ENCODE measurements at regions not wholly inside any gene's neighbourhood (a gene's known extent, or its start where the extent isn't known, plus 50 kb on each side); places are given as distances from the start of the nearest gene placed in this dataset.

- Histone ChIP-seq H3K4me3 (ENCODE audit: low read length) (no peak overlapping the region), H3K27me3 (ENCODE audit: control insufficient read depth, insufficient read depth, low read length) (no peaks in the 10 kb centered on the region), H3K36me3 (ENCODE audit: control insufficient read depth, insufficient read depth, low read length) (no peaks in the 10 kb centered on the region), H3K27ac (ENCODE audit: low read length) (no peak overlapping the region), H3K9me3 (replicated peaks; ENCODE audit: control insufficient read depth, low read depth, low read length) (peaks cover 2% of the 10 kb centered on the region), H3K4me1 (ENCODE audit: control insufficient read depth, insufficient read depth, low read length) (no peaks in the 10 kb centered on the region)
- no peak for DNase-seq
- WGBS (ENCODE audit: insufficient coverage): no CpG with 5 or more reads among the region's 2 CpGs
Measured at GRCh38 chr14:65260786-65261185, 151.7 kb upstream of the FUT8 start.

GRCh38 chr14:65261425-65261920 is 151.1 kb upstream of the FUT8 start:
- Histone ChIP-seq H3K27me3 (ENCODE audit: control insufficient read depth, insufficient read depth, low read length) (no peaks in the 10 kb centered on the region), H3K4me3 (ENCODE audit: low read length) (no peak overlapping the region), H3K4me1 (ENCODE audit: control insufficient read depth, insufficient read depth, low read length) (no peaks in the 10 kb centered on the region), H3K27ac (ENCODE audit: low read length) (no peak overlapping the region), H3K36me3 (ENCODE audit: control insufficient read depth, insufficient read depth, low read length) (no peaks in the 10 kb centered on the region), H3K9me3 (replicated peaks; ENCODE audit: control insufficient read depth, low read depth, low read length) (peaks cover 2% of the 10 kb centered on the region)
- 68% methylated on average over 1 of the region's 1 CpG for WGBS (ENCODE audit: insufficient coverage)
- no peak for DNase-seq

GRCh38 chr14:65261946-65262345 is 150.6 kb upstream of the FUT8 start:
- Histone ChIP-seq H3K27ac (ENCODE audit: low read length) (no peak overlapping the region), H3K36me3 (ENCODE audit: control insufficient read depth, insufficient read depth, low read length) (no peaks in the 10 kb centered on the region), H3K4me1 (ENCODE audit: control insufficient read depth, insufficient read depth, low read length) (no peaks in the 10 kb centered on the region), H3K9me3 (replicated peaks; ENCODE audit: control insufficient read depth, low read depth, low read length) (peaks cover 2% of the 10 kb centered on the region), H3K4me3 (ENCODE audit: low read length) (no peak overlapping the region), H3K27me3 (ENCODE audit: control insufficient read depth, insufficient read depth, low read length) (no peaks in the 10 kb centered on the region)
- no CpG with 5 or more reads among the region's 3 CpGs for WGBS (ENCODE audit: insufficient coverage)
- no peak for DNase-seq

GRCh38 chr14:65263177-65263788 is 149.2 kb upstream of the FUT8 start:
- H3K27me3 ChIP-seq (ENCODE audit: control insufficient read depth, insufficient read depth, low read length): no peaks in the 10 kb centered on the region
- no peaks in the 10 kb centered on the region for H3K36me3 ChIP-seq (ENCODE audit: control insufficient read depth, insufficient read depth, low read length)
- H3K4me3 ChIP-seq (ENCODE audit: low read length): no peak overlapping the region
- H3K9me3 ChIP-seq (replicated peaks; ENCODE audit: control insufficient read depth, low read depth, low read length): peaks cover 2% of the 10 kb centered on the region
- no peak overlapping the region for H3K27ac ChIP-seq (ENCODE audit: low read length)
- WGBS (ENCODE audit: insufficient coverage): 75% methylated on average over 1 of the region's 6 CpGs
- no peaks in the 10 kb centered on the region for H3K4me1 ChIP-seq (ENCODE audit: control insufficient read depth, insufficient read depth, low read length)
- DNase-seq: no peak

- Histone ChIP-seq H3K4me3 (ENCODE audit: low read length) (no peak overlapping the region), H3K9me3 (replicated peaks; ENCODE audit: control insufficient read depth, low read depth, low read length) (no peaks in the 10 kb centered on the region)
- 84% methylated on average over 2 of the region's 5 CpGs for WGBS (ENCODE audit: insufficient coverage)
Measured at GRCh38 chr14:65267856-65268255, 144.7 kb upstream of the FUT8 start.

GRCh38 chr14:65268594-65268993 is 143.9 kb upstream of the FUT8 start:
- no peaks in the 10 kb centered on the region for H3K4me1 ChIP-seq (ENCODE audit: control insufficient read depth, insufficient read depth, low read length)
- H3K4me3 ChIP-seq (ENCODE audit: low read length): no peak overlapping the region
- no peaks in the 10 kb centered on the region for H3K36me3 ChIP-seq (ENCODE audit: control insufficient read depth, insufficient read depth, low read length)
- H3K27me3 ChIP-seq (ENCODE audit: control insufficient read depth, insufficient read depth, low read length): no peaks in the 10 kb centered on the region
- no peak for DNase-seq
- H3K9me3 ChIP-seq (replicated peaks; ENCODE audit: control insufficient read depth, low read depth, low read length): no peaks in the 10 kb centered on the region
- no peak overlapping the region for H3K27ac ChIP-seq (ENCODE audit: low read length)
- WGBS (ENCODE audit: insufficient coverage): 94% methylated on average over 2 of the region's 5 CpGs

More at GRCh38 chr14:65267856-65268255, 144.7 kb upstream of the FUT8 start:
- Histone ChIP-seq H3K27me3 (ENCODE audit: control insufficient read depth, insufficient read depth, low read length) (no peaks in the 10 kb centered on the region), H3K36me3 (ENCODE audit: control insufficient read depth, insufficient read depth, low read length) (no peaks in the 10 kb centered on the region), H3K4me1 (ENCODE audit: control insufficient read depth, insufficient read depth, low read length) (no peaks in the 10 kb centered on the region), H3K27ac (ENCODE audit: low read length) (no peak overlapping the region)
- no peak for DNase-seq

GRCh38 chr14:65269732-65270131 is 142.8 kb upstream of the FUT8 start:
- H3K27me3 ChIP-seq (ENCODE audit: control insufficient read depth, insufficient read depth, low read length): no peaks in the 10 kb centered on the region
- H3K4me1 ChIP-seq (ENCODE audit: control insufficient read depth, insufficient read depth, low read length): no peaks in the 10 kb centered on the region
- no peak overlapping the region for H3K27ac ChIP-seq (ENCODE audit: low read length)
- WGBS (ENCODE audit: insufficient coverage): 29% methylated on average over 1 of the region's 1 CpG
- no peaks in the 10 kb centered on the region for H3K36me3 ChIP-seq (ENCODE audit: control insufficient read depth, insufficient read depth, low read length)
- DNase-seq: no peak
- H3K9me3 ChIP-seq (replicated peaks; ENCODE audit: control insufficient read depth, low read depth, low read length): no peaks in the 10 kb centered on the region
- no peak overlapping the region for H3K4me3 ChIP-seq (ENCODE audit: low read length)

GRCh38 chr14:65277027-65277426 is 135.5 kb upstream of the FUT8 start:
- Histone ChIP-seq H3K27me3 (ENCODE audit: control insufficient read depth, insufficient read depth, low read length) (no peaks in the 10 kb centered on the region), H3K4me1 (ENCODE audit: control insufficient read depth, insufficient read depth, low read length) (peaks cover 1% of the 10 kb centered on the region), H3K27ac (ENCODE audit: low read length) (no peak overlapping the region), H3K4me3 (ENCODE audit: low read length) (no peak overlapping the region), H3K36me3 (ENCODE audit: control insufficient read depth, insufficient read depth, low read length) (no peaks in the 10 kb centered on the region), H3K9me3 (replicated peaks; ENCODE audit: control insufficient read depth, low read depth, low read length) (no peaks in the 10 kb centered on the region)
- no peak for DNase-seq
- WGBS (ENCODE audit: insufficient coverage): 76% methylated on average over 3 of the region's 4 CpGs

- no peak for DNase-seq
- H3K9me3 ChIP-seq (replicated peaks; ENCODE audit: control insufficient read depth, low read depth, low read length): no peaks in the 10 kb centered on the region
- H3K36me3 ChIP-seq (ENCODE audit: control insufficient read depth, insufficient read depth, low read length): no peaks in the 10 kb centered on the region
- no peak overlapping the region for H3K27ac ChIP-seq (ENCODE audit: low read length)
- H3K4me1 ChIP-seq (ENCODE audit: control insufficient read depth, insufficient read depth, low read length): peaks cover 8% of the 10 kb centered on the region
- WGBS (ENCODE audit: insufficient coverage): no CpG with 5 or more reads among the region's 6 CpGs
- no peak overlapping the region for H3K4me3 ChIP-seq (ENCODE audit: low read length)
- peaks cover 2% of the 10 kb centered on the region for H3K27me3 ChIP-seq (ENCODE audit: control insufficient read depth, insufficient read depth, low read length)
Measured at GRCh38 chr14:65277580-65278270, 134.8 kb upstream of the FUT8 start.

GRCh38 chr14:65278589-65278988 is 133.9 kb upstream of the FUT8 start:
- no peak overlapping the region for H3K4me3 ChIP-seq (ENCODE audit: low read length)
- no peaks in the 10 kb centered on the region for H3K36me3 ChIP-seq (ENCODE audit: control insufficient read depth, insufficient read depth, low read length)
- H3K27me3 ChIP-seq (ENCODE audit: control insufficient read depth, insufficient read depth, low read length): peaks cover 2% of the 10 kb centered on the region
- H3K4me1 ChIP-seq (ENCODE audit: control insufficient read depth, insufficient read depth, low read length): peaks cover 11% of the 10 kb centered on the region
- H3K27ac ChIP-seq (ENCODE audit: low read length): no peak overlapping the region
- 94% methylated on average over 3 of the region's 4 CpGs for WGBS (ENCODE audit: insufficient coverage)
- H3K9me3 ChIP-seq (replicated peaks; ENCODE audit: control insufficient read depth, low read depth, low read length): no peaks in the 10 kb centered on the region
- no peak for DNase-seq

Data from muscle of leg (tissue), 3 donors.